HG03097 (cell line): ENCODE measurements at regions not wholly inside any gene's neighbourhood (a gene's known extent, or its start where the extent isn't known, plus 50 kb on each side); places are given as distances from the start of the nearest gene placed in this dataset.
A peak's percentile ranks its signal among the peaks of the same experiment; 100 is the strongest.

Experiments
- ATAC-seq: cut with Tn5 transposase; IDR thresholded peaks from one replicate; pipeline ENCODE4 v1.9.1; 2021; ENCODE audit not compliant: unreplicated experiment, low FRiP score

GRCh38 chr6:134117409-134117808, 65.0 kb upstream of the SLC2A12 start:
- ATAC-seq = no peak

- ATAC-seq = no peak
Measured at GRCh38 chr6:134115715-134116074, 63.3 kb upstream of the SLC2A12 start.

- ATAC-seq = no peak
Measured at GRCh38 chr6:134114918-134115714, 62.7 kb upstream of the SLC2A12 start.

GRCh38 chr6:134114489-134114888, 62.1 kb upstream of the SLC2A12 start:
- ATAC-seq = no peak

GRCh38 chr6:134111726-134112125, 59.3 kb upstream of the SLC2A12 start:
- no peak for ATAC-seq

- peak; percentile 84 for ATAC-seq
Measured at GRCh38 chr6:134111062-134111677, 58.7 kb upstream of the SLC2A12 start.

GRCh38 chr6:134106702-134107101, 54.3 kb upstream of the SLC2A12 start:
- ATAC-seq = no peak

GRCh38 chr6:134105940-134106339, 53.5 kb upstream of the SLC2A12 start:
- ATAC-seq = no peak

GRCh38 chr6:134103006-134103405, 50.6 kb upstream of the SLC2A12 start:
- no peak for ATAC-seq
